Endothelial cell of umbilical vein (primary cell): ENCODE measurements at regions not wholly inside any gene's neighbourhood (a gene's known extent, or its start where the extent isn't known, plus 50 kb on each side); places are given as distances from the start of the nearest gene placed in this dataset.

ENCODE experiments used
- BruUV-seq: library from RNA; stranded (reverse); fragments of 400-500 nt; replicated peaks from 2 replicates; lab custom pipeline; 2021; lab: Mats Ljungman, UMichigan
- CTCF ChIA-PET: fragments of 300-600, 350-600 bp; sonication (Branson Sonifier 250); formaldehyde crosslinking; loops from one replicate; lab custom pipeline; 2021; ENCODE audit warnings: antibody characterized with exemption, inconsistent platforms; lab: Charles Lee
- POLR2A ChIA-PET: fragments of 300-600, 350-600 bp; sonication (Branson Sonifier 250); formaldehyde crosslinking; loops from one replicate; lab custom pipeline; 2021; ENCODE audit warnings: antibody characterized with exemption, inconsistent platforms; lab: Charles Lee
- DNase-seq: peaks from one replicate; pipeline ENCODE4 v3.0.0-alpha.2; 2011; ENCODE audit warnings: low read depth, low spot score
- FAIRE-seq: peaks from 2 replicates; lab custom pipeline; 2011; peaks lifted over from hg19 to GRCh38; lab: Jason Lieb, UNC
- H2AFZ ChIP-seq: 2 replicates; pipeline ENCODE4 v1.6.0; 2012; ENCODE audit warnings: low read depth, low read length, control low read depth, inconsistent platforms
- H3K27ac ChIP-seq: 2 replicates; pipeline ENCODE4 v1.5.1; 2011; ENCODE audit warnings: low read depth, mild to moderate bottlenecking, control low read depth, low read length, moderate library complexity; ENCODE audit not compliant: insufficient read depth
- H3K27me3 ChIP-seq, 2 experiments: 2 replicates each; pipeline versions ENCODE4 v1.6.0 to v1.6.1; 2011; ENCODE audit warnings: low read length in 2 of 2, mixed read lengths in 1 of 2; ENCODE audit not compliant: control insufficient read depth in 2 of 2, insufficient read depth in 2 of 2
- H3K36me3 ChIP-seq, 2 experiments: 2 replicates in 1 of 2; 3 replicates in 1 of 2; pipeline ENCODE4 v1.5.1; 2011; ENCODE audit warnings: low read length in 2 of 2, mild to moderate bottlenecking in 1 of 2, moderate library complexity in 1 of 2; ENCODE audit not compliant: control insufficient read depth in 2 of 2, insufficient read depth in 2 of 2; ENCODE audit errors: extremely low read depth in 1 of 2
- H3K4me1 ChIP-seq: 3 replicates; pipeline ENCODE4 v1.5.1; 2011; ENCODE audit warnings: mild to moderate bottlenecking, low read length; ENCODE audit not compliant: control insufficient read depth, insufficient read depth; ENCODE audit errors: extremely low read depth
- H3K4me2 ChIP-seq: 2 replicates; pipeline ENCODE4 v1.6.1; 2011; ENCODE audit warnings: low read length, control low read depth, mixed read lengths; ENCODE audit not compliant: insufficient read depth
- H3K4me3 ChIP-seq, 3 experiments: fragments of 200-600 bp in 1 of 3; sonication (generic), shearing (Covaris generic) in 1 of 3; replicated peaks in 1 of 3; 2 replicates each; pipeline ENCODE4 v1.5.1; 2011 to 2016; ENCODE audit warnings: control low read depth in 3 of 3, low read length in 3 of 3, mild to moderate bottlenecking in 2 of 3, inconsistent platforms in 1 of 3, low read depth in 1 of 3, moderate library complexity in 1 of 3; ENCODE audit not compliant: insufficient read depth in 1 of 3
- H3K79me2 ChIP-seq: 2 replicates; pipeline ENCODE4 v1.6.0; 2012; ENCODE audit warnings: low read length, inconsistent platforms; ENCODE audit not compliant: control insufficient read depth, insufficient read depth
- H3K9ac ChIP-seq: replicated peaks from 2 replicates; pipeline ENCODE3; 2011; ENCODE audit warnings: low read length, control low read depth; ENCODE audit not compliant: insufficient read depth; ENCODE audit errors: extremely low read depth
- H3K9me1 ChIP-seq: replicated peaks from 3 replicates; pipeline ENCODE4 v1.6.0; 2011; ENCODE audit warnings: mild to moderate bottlenecking, low read length; ENCODE audit not compliant: control insufficient read depth, insufficient read depth; ENCODE audit errors: extremely low read depth
- H3K9me3 ChIP-seq: replicated peaks from 2 replicates; pipeline ENCODE4 v1.5.1; 2012; ENCODE audit warnings: low read length, inconsistent platforms; ENCODE audit not compliant: control insufficient read depth, insufficient read depth
- H4K20me1 ChIP-seq: replicated peaks from 2 replicates; pipeline ENCODE3; 2011; ENCODE audit warnings: mild to moderate bottlenecking, low read length; ENCODE audit not compliant: control insufficient read depth, insufficient read depth; ENCODE audit errors: extremely low read depth
- CTCF ChIP-seq, 2 donors: IDR thresholded peaks; 1 replicate in 1 of 2; 2 replicates in 1 of 2; pipeline ENCODE4 v1.5.1; 2011; ENCODE audit warnings: low read length in 2 of 2, mild to moderate bottlenecking in 2 of 2, moderate library complexity in 2 of 2, control low read depth in 1 of 2, inconsistent platforms in 1 of 2, low read depth in 1 of 2; ENCODE audit not compliant: insufficient read depth in 1 of 2; ENCODE audit errors: extremely low read depth in 1 of 2
- EZH2 ChIP-seq: IDR thresholded peaks from 2 replicates; pipeline ENCODE4 v1.6.1; 2012; ENCODE audit warnings: borderline replicate concordance, low read depth, mild to moderate bottlenecking, moderate library complexity, low read length, inconsistent platforms; ENCODE audit not compliant: severe bottlenecking
- FOS ChIP-seq: IDR thresholded peaks from 2 replicates; pipeline ENCODE4 v1.6.1; 2011; ENCODE audit warnings: mild to moderate bottlenecking, low read length, moderate library complexity, borderline replicate concordance; ENCODE audit not compliant: insufficient read depth
- GATA2 ChIP-seq: IDR thresholded peaks from 2 replicates; pipeline ENCODE4 v1.7.0; 2011; ENCODE audit warnings: low read depth, mild to moderate bottlenecking, moderate library complexity, mixed read lengths, low read length; ENCODE audit not compliant: insufficient read length, insufficient read depth
- JUN ChIP-seq: IDR thresholded peaks from 2 replicates; pipeline ENCODE4 v1.6.1; 2011; ENCODE audit warnings: borderline replicate concordance, low read depth; ENCODE audit not compliant: insufficient read length, insufficient read depth
- MYC ChIP-seq: IDR thresholded peaks from one replicate; pipeline ENCODE4 v1.6.1; 2011; ENCODE audit warnings: mild to moderate bottlenecking, low read depth, low read length
- POLR2A ChIP-seq: IDR thresholded peaks from 2 replicates; pipeline ENCODE4 v1.6.1; 2012; ENCODE audit warnings: low read depth, mild to moderate bottlenecking, control low read depth, low read length
- POLR2AphosphoS5 ChIP-seq: IDR thresholded peaks from 2 replicates; pipeline ENCODE4 v1.6.1; 2012; ENCODE audit warnings: low read depth, mild to moderate bottlenecking, control low read depth, low read length, moderate library complexity; ENCODE audit not compliant: insufficient read depth
- dilution Hi-C: fragments of 300-500 bp; cut with MboI; formaldehyde crosslinking; loops from one replicate; pipeline ENCODE4 v1.15.0; 2019; ENCODE audit warnings: low sequenced_read_pairs; ENCODE audit not compliant: extremely low pct_ligation_motif_present
- intact Hi-C: fragments of 100-400 bp; cut with micrococcal nuclease; formaldehyde crosslinking; loops from one replicate; pipeline ENCODE4 v1.10.0; 2022
- TF ChIP-seq, protein P1 (sequence below): IDR thresholded peaks from 2 replicates; pipeline ENCODE4 v1.6.1; 2011; ENCODE audit not compliant: insufficient read depth, insufficient read length

- no TSS peak for BruUV-seq
- Histone ChIP-seq H3K27ac (no peak overlapping the region), H3K9ac (no peak overlapping the region), H2AFZ (no peak overlapping the region), H3K36me3 (no peaks in the 10 kb centered on the region), H3K4me1 (no peaks in the 10 kb centered on the region), H3K9me3 (no peaks in the 10 kb centered on the region), H3K27me3 (no peaks in the 10 kb centered on the region), H4K20me1 (no peaks in the 10 kb centered on the region), H3K4me2 (no peak overlapping the region), H3K4me3 (no peak overlapping the region), H3K9me1 (no peaks in the 10 kb centered on the region), H3K79me2 (no peaks in the 10 kb centered on the region)
- intact Hi-C loops: no loop called here
- DNase-seq: no peak
- POLR2A ChIA-PET: no interaction called here
- TF ChIP-seq POLR2A (no peak), POLR2AphosphoS5 (no peak), MYC (no peak), GATA2 (no peak), CTCF (IDR thresholded peaks at IDR 0.05; ENCODE audit: extremely low read depth in 1 of 2, insufficient read depth in 1 of 2, low read depth in 1 of 2, low read length in 2 of 2) (no peak), EZH2 (no peak), JUN (no peak), FOS (no peak)
- TF ChIP-seq, protein P1, sequence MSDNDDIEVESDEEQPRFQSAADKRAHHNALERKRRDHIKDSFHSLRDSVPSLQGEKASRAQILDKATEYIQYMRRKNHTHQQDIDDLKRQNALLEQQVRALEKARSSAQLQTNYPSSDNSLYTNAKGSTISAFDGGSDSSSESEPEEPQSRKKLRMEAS: no peak
- CTCF ChIA-PET: no interaction called here
- dilution Hi-C loops: no loop called here
- FAIRE-seq: no peak
Observed at GRCh38 chr10:109281347-109281746, 642.0 kb downstream of the XPNPEP1 start.
